ENCODE measurements at regions not wholly inside any gene's neighbourhood (a gene's known extent, or its start where the extent isn't known, plus 50 kb on each side); places are given as distances from the start of the nearest gene placed in this dataset.

- TF ChIP-seq CTCF (IDR thresholded peaks at IDR 0.05) (no peak), POLR2A (IDR thresholded peaks at IDR 0.05) (no peak)
Observed at GRCh38 chr7:47031786-47032535, 550.0 kb downstream of the TNS3 start.
